Activated T-cell treated with anti-CD3 and anti-CD28 coated beads, Interleukin-2, amount 50 U/mL, for 4 hours (primary cell): ENCODE measurements at regions not wholly inside any gene's neighbourhood (a gene's known extent, or its start where the extent isn't known, plus 50 kb on each side); places are given as distances from the start of the nearest gene placed in this dataset.

Source experiments
- ATAC-seq, 2 donors: fragments of 200-7000 bp; cut with Tn5 transposase; one replicate each; pipeline ENCODE4 v1.10.0; 2021
- DNase-seq: peaks from one replicate; pipeline ENCODE4 v3.0.0-alpha.2; 2020
- H3K27me3 Mint-ChIP-seq: one replicate; pipeline ENCODE4 v1.8.0; 2021; ENCODE audit warnings: low read depth, mixed read lengths
- H3K36me3 Mint-ChIP-seq: one replicate; pipeline ENCODE4 v1.8.0; 2022; ENCODE audit warnings: mixed read lengths; ENCODE audit not compliant: insufficient read depth
- H3K4me1 Mint-ChIP-seq: one replicate; pipeline ENCODE4 v1.8.0; 2021; ENCODE audit warnings: low read depth, mixed read lengths
- H3K4me3 Mint-ChIP-seq: one replicate; pipeline ENCODE4 v1.8.0; 2021; ENCODE audit warnings: mild to moderate bottlenecking, moderate library complexity, mixed read lengths
- H3K9me3 Mint-ChIP-seq: one replicate; pipeline ENCODE4 v1.8.0; 2021; ENCODE audit warnings: mixed read lengths

GRCh38 chr13:103164251-103164650 lies 98.0 kb upstream of the SLC10A2 start:
- ATAC-seq: no peak
- H3K27me3 Mint-ChIP-seq: no peaks in the 10 kb centered on the region
- H3K4me3 Mint-ChIP-seq: no peak overlapping the region
- no peaks in the 10 kb centered on the region for H3K4me1 Mint-ChIP-seq
- H3K36me3 Mint-ChIP-seq: no peaks in the 10 kb centered on the region
- H3K9me3 Mint-ChIP-seq: no peaks in the 10 kb centered on the region
- no peak for DNase-seq

GRCh38 chr13:103161476-103161875 lies 95.3 kb upstream of the SLC10A2 start:
- Mint-ChIP-seq H3K4me3 (no peak overlapping the region), H3K27me3 (no peaks in the 10 kb centered on the region), H3K4me1 (no peaks in the 10 kb centered on the region), H3K9me3 (no peaks in the 10 kb centered on the region), H3K36me3 (no peaks in the 10 kb centered on the region)
- no peak for ATAC-seq
- DNase-seq: no peak

GRCh38 chr13:103157434-103158145 lies 91.4 kb upstream of the SLC10A2 start:
- no peaks in the 10 kb centered on the region for H3K27me3 Mint-ChIP-seq
- H3K4me3 Mint-ChIP-seq: no peak overlapping the region
- no peaks in the 10 kb centered on the region for H3K4me1 Mint-ChIP-seq
- H3K36me3 Mint-ChIP-seq: no peaks in the 10 kb centered on the region
- no peak for DNase-seq
- H3K9me3 Mint-ChIP-seq: no peaks in the 10 kb centered on the region
- no peak for ATAC-seq

GRCh38 chr13:103157016-103157415 lies 90.8 kb upstream of the SLC10A2 start:
- H3K36me3 Mint-ChIP-seq: no peaks in the 10 kb centered on the region
- no peaks in the 10 kb centered on the region for H3K27me3 Mint-ChIP-seq
- no peak for DNase-seq
- no peaks in the 10 kb centered on the region for H3K9me3 Mint-ChIP-seq
- no peak for ATAC-seq
- H3K4me3 Mint-ChIP-seq: no peak overlapping the region
- no peaks in the 10 kb centered on the region for H3K4me1 Mint-ChIP-seq

GRCh38 chr13:103156346-103156998 lies 90.3 kb upstream of the SLC10A2 start:
- Mint-ChIP-seq H3K4me1 (no peaks in the 10 kb centered on the region), H3K27me3 (no peaks in the 10 kb centered on the region), H3K4me3 (no peak overlapping the region), H3K9me3 (no peaks in the 10 kb centered on the region), H3K36me3 (no peaks in the 10 kb centered on the region)
- no peak for ATAC-seq
- no peak for DNase-seq

- Mint-ChIP-seq H3K27me3 (no peaks in the 10 kb centered on the region), H3K4me1 (no peaks in the 10 kb centered on the region), H3K9me3 (no peaks in the 10 kb centered on the region), H3K36me3 (no peaks in the 10 kb centered on the region), H3K4me3 (no peak overlapping the region)
- ATAC-seq (no peak), DNase-seq (no peak)
Observed at GRCh38 chr13:103153466-103153865, 87.2 kb upstream of the SLC10A2 start.

GRCh38 chr13:103147961-103148360 lies 81.7 kb upstream of the SLC10A2 start:
- no peaks in the 10 kb centered on the region for H3K9me3 Mint-ChIP-seq
- no peaks in the 10 kb centered on the region for H3K4me1 Mint-ChIP-seq

GRCh38 chr13:103145442-103145841 lies 79.2 kb upstream of the SLC10A2 start:
- H3K9me3 Mint-ChIP-seq: no peaks in the 10 kb centered on the region
- ATAC-seq (no peak), DNase-seq (no peak)
- no peaks in the 10 kb centered on the region for H3K4me1 Mint-ChIP-seq
- H3K27me3 Mint-ChIP-seq: no peaks in the 10 kb centered on the region
- no peaks in the 10 kb centered on the region for H3K36me3 Mint-ChIP-seq
- H3K4me3 Mint-ChIP-seq: no peak overlapping the region

More at GRCh38 chr13:103147961-103148360, 81.7 kb upstream of the SLC10A2 start:
- no peaks in the 10 kb centered on the region for H3K27me3 Mint-ChIP-seq
- no peak for ATAC-seq
- no peak for DNase-seq
- H3K4me3 Mint-ChIP-seq: no peak overlapping the region
- no peaks in the 10 kb centered on the region for H3K36me3 Mint-ChIP-seq

GRCh38 chr13:103143432-103143831 lies 77.2 kb upstream of the SLC10A2 start:
- H3K36me3 Mint-ChIP-seq: no peaks in the 10 kb centered on the region
- H3K4me3 Mint-ChIP-seq: no peak overlapping the region
- H3K4me1 Mint-ChIP-seq: no peaks in the 10 kb centered on the region
- H3K9me3 Mint-ChIP-seq: no peaks in the 10 kb centered on the region
- DNase-seq (no peak), ATAC-seq (no peak)
- no peaks in the 10 kb centered on the region for H3K27me3 Mint-ChIP-seq

GRCh38 chr13:103142151-103142550 lies 75.9 kb upstream of the SLC10A2 start:
- DNase-seq (no peak), ATAC-seq (no peak)
- Mint-ChIP-seq H3K4me3 (no peak overlapping the region), H3K27me3 (no peaks in the 10 kb centered on the region), H3K36me3 (no peaks in the 10 kb centered on the region), H3K4me1 (no peaks in the 10 kb centered on the region), H3K9me3 (no peaks in the 10 kb centered on the region)

- Mint-ChIP-seq H3K4me3 (no peak overlapping the region), H3K27me3 (no peaks in the 10 kb centered on the region), H3K36me3 (no peaks in the 10 kb centered on the region), H3K4me1 (no peaks in the 10 kb centered on the region), H3K9me3 (no peaks in the 10 kb centered on the region)
- DNase-seq: no peak
- no peak for ATAC-seq
Observed at GRCh38 chr13:103140001-103140671, 73.9 kb upstream of the SLC10A2 start.

- ATAC-seq (no peak), DNase-seq (no peak)
- H3K4me1 Mint-ChIP-seq: no peaks in the 10 kb centered on the region
- no peaks in the 10 kb centered on the region for H3K9me3 Mint-ChIP-seq
- H3K36me3 Mint-ChIP-seq: no peaks in the 10 kb centered on the region
- H3K4me3 Mint-ChIP-seq: no peak overlapping the region
- H3K27me3 Mint-ChIP-seq: no peaks in the 10 kb centered on the region
Observed at GRCh38 chr13:103134271-103134670, 68.1 kb upstream of the SLC10A2 start.

GRCh38 chr13:103133556-103133955 lies 67.3 kb upstream of the SLC10A2 start:
- H3K36me3 Mint-ChIP-seq: no peaks in the 10 kb centered on the region
- H3K4me3 Mint-ChIP-seq: no peak overlapping the region
- H3K4me1 Mint-ChIP-seq: no peaks in the 10 kb centered on the region
- H3K27me3 Mint-ChIP-seq: no peaks in the 10 kb centered on the region
- DNase-seq (no peak), ATAC-seq (no peak)
- no peaks in the 10 kb centered on the region for H3K9me3 Mint-ChIP-seq

GRCh38 chr13:103130681-103131210 lies 64.5 kb upstream of the SLC10A2 start:
- no peaks in the 10 kb centered on the region for H3K27me3 Mint-ChIP-seq
- no peak for DNase-seq
- no peaks in the 10 kb centered on the region for H3K9me3 Mint-ChIP-seq
- no peaks in the 10 kb centered on the region for H3K4me1 Mint-ChIP-seq
- no peak for ATAC-seq
- no peak overlapping the region for H3K4me3 Mint-ChIP-seq
- no peaks in the 10 kb centered on the region for H3K36me3 Mint-ChIP-seq

- DNase-seq (no peak), ATAC-seq (no peak)
- H3K9me3 Mint-ChIP-seq: no peaks in the 10 kb centered on the region
- no peaks in the 10 kb centered on the region for H3K4me1 Mint-ChIP-seq
- no peaks in the 10 kb centered on the region for H3K36me3 Mint-ChIP-seq
- H3K4me3 Mint-ChIP-seq: no peak overlapping the region
- no peaks in the 10 kb centered on the region for H3K27me3 Mint-ChIP-seq
Observed at GRCh38 chr13:103130146-103130545, 63.9 kb upstream of the SLC10A2 start.
